ENCODE measurements at regions not wholly inside any gene's neighbourhood (a gene's known extent, or its start where the extent isn't known, plus 50 kb on each side); places are given as distances from the start of the nearest gene placed in this dataset.

DNA sequence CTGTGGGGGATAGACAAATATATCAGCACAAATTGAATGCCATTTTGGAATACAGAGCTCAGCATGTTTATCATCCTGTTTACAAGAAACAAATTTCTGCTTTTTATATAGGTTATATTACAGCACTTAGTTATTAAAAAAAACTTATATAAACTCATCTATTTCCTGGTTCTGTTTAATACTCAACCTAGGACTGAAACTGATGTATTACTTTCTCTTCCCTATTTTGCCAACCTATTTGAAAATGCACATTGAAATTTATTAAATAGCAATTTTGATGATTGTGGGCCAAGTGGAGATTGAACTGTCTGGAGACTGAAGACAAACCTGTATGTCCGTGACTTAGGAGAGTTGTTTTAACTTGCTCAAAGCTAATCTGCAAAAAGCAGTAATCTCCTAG is 288.3 kb upstream of the ANO3 start:
- Mint-ChIP-seq H3K27ac (no peak overlapping the region), H3K27me3 (ENCODE audit: low read depth) (no peaks in the 10 kb centered on the region), H3K36me3 (ENCODE audit: low read depth) (no peaks in the 10 kb centered on the region), H3K4me3 (no peak overlapping the region), H3K4me1 (ENCODE audit: low read depth) (no peaks in the 10 kb centered on the region), H3K9me3 (ENCODE audit: insufficient read depth) (peaks cover 4% of the 10 kb centered on the region)
- ATAC-seq (no peak), DNase-seq (no peak)
- POLR2A ChIA-PET = no interaction called here
- CTCF ChIA-PET = no interaction called here

DNA sequence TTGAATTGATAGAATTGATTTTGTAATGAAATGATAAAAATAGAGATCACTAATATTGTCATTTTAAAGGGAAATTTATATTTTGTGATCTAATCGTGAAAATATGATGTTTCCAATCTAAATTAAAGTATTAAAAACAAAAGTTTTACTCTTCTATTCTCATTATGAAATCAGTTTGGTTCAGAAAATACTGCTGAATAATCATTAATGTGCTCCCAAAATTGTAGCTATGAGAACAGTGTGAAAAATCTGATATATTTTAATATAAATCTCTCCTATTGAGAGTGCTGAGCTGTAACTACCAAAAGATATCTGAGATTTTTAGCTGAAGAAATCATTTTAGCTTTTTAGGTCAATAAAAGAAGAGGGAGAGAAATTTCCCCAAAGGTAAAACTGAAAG is 287.5 kb upstream of the ANO3 start:
- H3K4me3 Mint-ChIP-seq = no peak overlapping the region
- no peaks in the 10 kb centered on the region for H3K4me1 Mint-ChIP-seq (ENCODE audit: low read depth)
- ATAC-seq (no peak), DNase-seq (no peak)
- H3K9me3 Mint-ChIP-seq (ENCODE audit: insufficient read depth) = peaks cover 4% of the 10 kb centered on the region
- no peaks in the 10 kb centered on the region for H3K27me3 Mint-ChIP-seq (ENCODE audit: low read depth)
- CTCF ChIA-PET = no interaction called here
- H3K27ac Mint-ChIP-seq = no peak overlapping the region
- no peaks in the 10 kb centered on the region for H3K36me3 Mint-ChIP-seq (ENCODE audit: low read depth)
- POLR2A ChIA-PET = no interaction called here

DNA sequence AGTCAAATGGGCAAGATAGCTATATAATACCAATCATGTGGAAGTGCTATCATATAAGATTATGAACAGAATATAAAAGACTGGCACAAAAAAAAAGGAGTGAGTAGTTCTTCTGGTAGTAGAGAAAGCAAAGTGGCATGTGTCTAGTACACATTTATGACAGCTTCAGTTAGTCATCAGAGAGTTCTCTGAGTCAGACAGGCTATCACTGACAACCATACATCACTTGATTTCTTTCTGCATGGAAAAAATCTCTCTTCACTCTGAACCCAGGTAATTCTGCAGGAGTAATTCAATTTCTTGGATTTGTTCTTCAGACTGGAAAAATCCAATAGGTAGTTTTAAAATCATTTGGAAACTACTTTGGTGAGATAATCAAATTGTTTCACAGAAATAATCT is 286.8 kb upstream of the ANO3 start:
- DNase-seq (no peak), ATAC-seq (no peak)
- H3K27ac Mint-ChIP-seq = no peak overlapping the region
- no peak overlapping the region for H3K4me3 Mint-ChIP-seq
- H3K27me3 Mint-ChIP-seq (ENCODE audit: low read depth) = no peaks in the 10 kb centered on the region
- H3K9me3 Mint-ChIP-seq (ENCODE audit: insufficient read depth) = peaks cover 4% of the 10 kb centered on the region
- CTCF ChIA-PET = no interaction called here
- POLR2A ChIA-PET = no interaction called here
- no peaks in the 10 kb centered on the region for H3K4me1 Mint-ChIP-seq (ENCODE audit: low read depth)
- H3K36me3 Mint-ChIP-seq (ENCODE audit: low read depth) = no peaks in the 10 kb centered on the region

DNA sequence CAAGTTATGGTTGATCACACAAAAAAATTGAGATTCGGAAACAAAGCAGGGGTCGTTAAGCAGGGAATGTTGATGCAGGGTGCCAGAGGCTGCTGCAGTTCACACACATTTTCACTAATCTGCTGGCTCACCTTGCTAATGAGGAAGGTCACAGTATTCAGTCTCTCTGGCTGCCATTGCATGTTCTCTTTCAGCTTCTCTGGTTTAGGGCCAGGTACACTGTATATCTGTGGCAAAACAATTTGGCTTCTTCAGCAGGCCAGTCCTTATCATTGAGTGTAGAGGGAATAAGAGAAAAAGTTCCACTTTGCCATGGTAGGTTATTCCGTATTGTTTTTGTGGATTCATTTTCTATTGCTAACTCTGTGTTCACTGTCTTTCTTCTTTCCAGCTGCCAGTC is 283.7 kb upstream of the ANO3 start:
- Mint-ChIP-seq H3K4me1 (ENCODE audit: low read depth) (no peaks in the 10 kb centered on the region), H3K27ac (no peak overlapping the region), H3K4me3 (no peak overlapping the region), H3K9me3 (ENCODE audit: insufficient read depth) (peaks cover 19% of the 10 kb centered on the region), H3K27me3 (ENCODE audit: low read depth) (no peaks in the 10 kb centered on the region), H3K36me3 (ENCODE audit: low read depth) (no peaks in the 10 kb centered on the region)
- CTCF ChIA-PET = no interaction called here
- POLR2A ChIA-PET = no interaction called here
- ATAC-seq (no peak), DNase-seq (no peak)

DNA sequence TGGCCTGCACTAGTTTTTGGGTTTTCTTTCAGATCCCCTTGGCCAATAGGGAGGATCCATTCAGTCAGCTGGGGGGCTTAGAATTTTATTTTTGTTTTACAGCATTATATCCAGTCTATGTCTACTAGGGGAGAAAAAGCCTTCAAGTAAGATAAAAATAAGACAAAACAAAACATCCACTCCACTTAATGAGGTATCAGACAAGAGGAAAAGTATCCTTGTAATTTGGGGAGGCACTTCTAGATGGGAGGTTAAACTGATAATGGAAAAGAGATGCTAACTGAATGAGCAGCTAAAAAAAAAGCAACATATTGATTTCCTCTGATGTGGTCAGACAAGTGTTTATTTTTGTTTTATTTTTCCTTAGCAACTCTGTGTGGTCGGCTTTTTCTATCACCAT is 278.0 kb upstream of the ANO3 start:
- H3K27me3 Mint-ChIP-seq (ENCODE audit: low read depth) = no peaks in the 10 kb centered on the region
- H3K36me3 Mint-ChIP-seq (ENCODE audit: low read depth) = no peaks in the 10 kb centered on the region
- DNase-seq (no peak), ATAC-seq (no peak)
- H3K9me3 Mint-ChIP-seq (ENCODE audit: insufficient read depth) = peaks cover 15% of the 10 kb centered on the region
- H3K4me1 Mint-ChIP-seq (ENCODE audit: low read depth) = no peaks in the 10 kb centered on the region
- ChIA-PET POLR2A (no interaction called here), CTCF (no interaction called here)
- H3K4me3 Mint-ChIP-seq = no peak overlapping the region
- H3K27ac Mint-ChIP-seq = no peak overlapping the region

DNA sequence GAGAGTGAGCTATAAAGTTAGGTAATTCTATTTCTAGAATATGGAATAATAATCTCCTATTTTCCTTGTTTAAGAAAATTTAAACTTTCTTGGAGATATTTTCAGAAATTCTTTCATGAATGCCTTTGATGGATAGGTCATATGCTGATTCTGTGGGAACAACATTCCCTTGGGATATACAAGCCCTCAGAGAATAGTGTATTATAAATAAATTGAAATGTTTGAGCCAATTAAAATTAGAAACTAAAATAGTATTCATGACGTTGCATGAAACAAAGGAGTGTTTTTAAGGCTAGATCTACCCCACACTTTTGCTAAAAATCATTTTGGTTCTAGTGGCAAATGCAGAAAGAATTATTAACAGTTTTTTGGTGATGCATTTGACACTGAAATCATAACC is 269.3 kb upstream of the ANO3 start:
- ATAC-seq (no peak), DNase-seq (no peak)
- H3K36me3 Mint-ChIP-seq (ENCODE audit: low read depth) = no peaks in the 10 kb centered on the region
- CTCF ChIA-PET = no interaction called here
- POLR2A ChIA-PET = no interaction called here
- H3K27ac Mint-ChIP-seq = no peak overlapping the region
- no peak overlapping the region for H3K4me3 Mint-ChIP-seq
- H3K4me1 Mint-ChIP-seq (ENCODE audit: low read depth) = no peaks in the 10 kb centered on the region
- peaks cover 4% of the 10 kb centered on the region for H3K9me3 Mint-ChIP-seq (ENCODE audit: insufficient read depth)
- no peaks in the 10 kb centered on the region for H3K27me3 Mint-ChIP-seq (ENCODE audit: low read depth)

DNA sequence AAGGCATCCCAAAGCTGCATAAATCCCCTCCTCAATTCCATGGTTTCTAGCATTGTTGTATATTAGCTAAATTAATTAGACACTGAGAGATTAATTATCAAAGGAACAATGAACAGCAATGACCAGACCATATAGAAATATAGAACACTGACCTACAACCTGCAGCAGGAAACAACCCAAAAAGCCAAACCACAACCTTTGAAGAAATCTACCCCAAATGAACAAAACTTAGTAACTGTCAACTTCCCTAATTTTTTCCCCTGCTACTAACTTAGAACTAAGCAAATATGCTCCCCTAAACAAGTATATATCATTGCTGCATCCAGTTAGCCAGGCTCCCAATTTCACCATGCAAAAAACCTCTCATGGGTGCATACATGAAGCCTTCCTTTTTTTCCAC is 268.0 kb upstream of the ANO3 start:
- Mint-ChIP-seq H3K27ac (no peak overlapping the region), H3K4me3 (no peak overlapping the region), H3K9me3 (ENCODE audit: insufficient read depth) (peaks cover 4% of the 10 kb centered on the region), H3K36me3 (ENCODE audit: low read depth) (no peaks in the 10 kb centered on the region), H3K4me1 (ENCODE audit: low read depth) (no peaks in the 10 kb centered on the region), H3K27me3 (ENCODE audit: low read depth) (no peaks in the 10 kb centered on the region)
- no peak for DNase-seq
- ChIA-PET CTCF (no interaction called here), POLR2A (no interaction called here)
- no peak for ATAC-seq

DNA sequence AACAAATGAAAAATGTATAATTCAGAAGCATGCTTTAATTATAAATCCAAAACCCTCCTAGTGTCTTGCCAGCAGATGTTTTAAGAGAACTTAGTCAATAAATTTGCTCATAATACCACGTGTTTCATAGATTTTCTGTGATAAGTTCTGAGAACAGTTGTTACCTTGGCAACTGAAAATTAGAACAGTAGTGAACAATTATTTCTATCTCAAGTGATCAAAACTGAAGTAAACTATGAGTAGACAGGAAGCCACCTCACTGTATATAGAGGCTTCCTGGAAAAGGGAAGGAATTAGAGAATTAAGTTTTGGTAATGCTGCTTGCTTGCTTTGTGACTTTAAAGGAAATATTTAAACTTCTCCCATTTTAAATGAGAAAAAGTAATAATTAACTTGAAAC is 266.0 kb upstream of the ANO3 start:
- H3K27me3 Mint-ChIP-seq (ENCODE audit: low read depth) = no peaks in the 10 kb centered on the region
- peaks cover 14% of the 10 kb centered on the region for H3K9me3 Mint-ChIP-seq (ENCODE audit: insufficient read depth)
- H3K36me3 Mint-ChIP-seq (ENCODE audit: low read depth) = no peaks in the 10 kb centered on the region

DNA sequence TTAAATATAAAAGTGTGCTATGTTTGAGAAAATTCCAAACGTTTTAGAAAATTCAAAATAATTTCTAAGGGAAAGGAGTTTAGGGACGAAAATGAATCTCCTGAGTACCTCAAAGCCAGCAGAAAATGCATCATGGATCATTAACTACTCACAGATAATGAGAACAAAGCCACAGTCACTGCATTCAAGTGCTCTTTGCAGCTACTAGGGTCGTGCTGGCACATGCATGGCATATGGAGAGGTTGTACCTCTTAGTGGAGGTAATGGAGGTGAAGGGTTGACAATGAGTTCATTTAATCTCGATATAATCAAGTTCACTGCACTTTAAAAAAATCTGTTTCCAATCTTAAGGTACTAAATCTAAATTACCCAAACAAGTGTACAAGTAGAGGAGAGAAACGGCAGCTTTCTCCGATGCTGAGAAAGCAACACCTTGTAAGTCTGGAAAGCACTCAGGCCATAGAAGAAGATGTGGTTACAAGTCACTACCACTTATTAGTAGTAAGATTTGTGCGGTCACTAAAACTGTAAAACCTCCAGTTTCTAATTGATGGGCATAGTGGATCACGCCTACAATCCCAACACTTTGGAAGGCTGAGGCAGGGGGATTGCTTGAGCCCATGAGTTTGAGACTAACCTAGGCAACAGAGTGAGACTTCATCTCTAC is 261.1 kb upstream of the ANO3 start:
- CTCF ChIA-PET = no interaction called here
- H3K9me3 Mint-ChIP-seq (ENCODE audit: insufficient read depth) = peaks cover 12% of the 10 kb centered on the region
- H3K27ac Mint-ChIP-seq = no peak overlapping the region
- DNase-seq (no peak), ATAC-seq (no peak)
- no peaks in the 10 kb centered on the region for H3K4me1 Mint-ChIP-seq (ENCODE audit: low read depth)
- POLR2A ChIA-PET = no interaction called here
- no peaks in the 10 kb centered on the region for H3K36me3 Mint-ChIP-seq (ENCODE audit: low read depth)
- H3K4me3 Mint-ChIP-seq = no peak overlapping the region
- H3K27me3 Mint-ChIP-seq (ENCODE audit: low read depth) = no peaks in the 10 kb centered on the region

More for the DNA sequence above, 266.0 kb upstream of the ANO3 start:
- H3K4me3 Mint-ChIP-seq = no peak overlapping the region
- no peak overlapping the region for H3K27ac Mint-ChIP-seq
- no peaks in the 10 kb centered on the region for H3K4me1 Mint-ChIP-seq (ENCODE audit: low read depth)
- CTCF ChIA-PET = no interaction called here
- POLR2A ChIA-PET = no interaction called here
- DNase-seq (no peak), ATAC-seq (no peak)

DNA sequence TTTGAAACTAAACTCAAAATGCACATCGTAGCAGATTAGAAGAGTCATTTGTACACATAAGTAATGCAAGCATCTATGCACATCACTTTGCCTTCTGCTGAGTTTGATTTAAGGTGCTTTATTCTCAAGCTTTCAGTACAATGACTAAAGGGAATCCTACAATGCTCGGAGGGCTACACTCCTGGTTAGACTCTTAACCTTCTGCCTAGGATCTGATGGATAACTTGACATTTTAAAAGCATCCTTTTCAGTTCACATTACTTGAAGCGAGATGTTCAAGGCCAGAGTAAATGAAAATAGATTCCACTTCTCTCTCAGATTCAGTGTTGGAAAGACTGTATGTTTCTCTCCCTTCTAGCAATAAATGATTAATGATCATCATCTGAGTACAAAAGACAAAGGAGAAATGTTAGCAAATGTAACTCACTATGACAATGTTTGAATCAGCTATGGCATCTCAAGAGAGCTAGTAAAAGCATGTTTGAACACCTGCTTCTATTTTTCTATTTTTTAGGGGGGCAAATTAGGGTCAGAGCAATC is 259.2 kb upstream of the ANO3 start:
- DNase-seq (no peak), ATAC-seq (no peak)
- POLR2A ChIA-PET = no interaction called here
- Mint-ChIP-seq H3K36me3 (ENCODE audit: low read depth) (no peaks in the 10 kb centered on the region), H3K27me3 (ENCODE audit: low read depth) (no peaks in the 10 kb centered on the region), H3K4me3 (no peak overlapping the region), H3K4me1 (ENCODE audit: low read depth) (no peaks in the 10 kb centered on the region), H3K9me3 (ENCODE audit: insufficient read depth) (peaks cover 10% of the 10 kb centered on the region), H3K27ac (no peak overlapping the region)
- CTCF ChIA-PET = no interaction called here

DNA sequence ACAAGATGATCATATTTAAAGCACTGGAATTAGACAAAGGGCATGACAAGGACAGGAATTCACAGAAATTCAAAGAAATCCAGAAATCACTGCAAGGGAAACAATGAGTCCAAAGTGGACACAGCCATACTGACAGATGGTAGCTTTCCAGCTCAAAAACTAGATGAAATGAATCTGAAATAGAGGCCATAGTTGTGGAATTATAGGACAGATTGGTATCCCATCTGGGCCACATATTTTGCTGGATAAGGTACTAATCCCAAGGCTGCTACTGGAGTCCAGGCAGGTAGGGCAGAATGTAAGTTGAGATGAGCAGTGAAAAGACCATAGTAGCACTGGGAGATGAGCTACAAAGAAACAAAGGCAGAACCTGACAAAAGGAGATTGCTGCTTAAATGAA is 258.3 kb upstream of the ANO3 start:
- Mint-ChIP-seq H3K36me3 (ENCODE audit: low read depth) (no peaks in the 10 kb centered on the region), H3K27me3 (ENCODE audit: low read depth) (no peaks in the 10 kb centered on the region), H3K27ac (no peak overlapping the region), H3K4me3 (no peak overlapping the region), H3K4me1 (ENCODE audit: low read depth) (no peaks in the 10 kb centered on the region), H3K9me3 (ENCODE audit: insufficient read depth) (peaks cover 10% of the 10 kb centered on the region)
- ChIA-PET POLR2A (no interaction called here), CTCF (no interaction called here)
- DNase-seq (no peak), ATAC-seq (no peak)

DNA sequence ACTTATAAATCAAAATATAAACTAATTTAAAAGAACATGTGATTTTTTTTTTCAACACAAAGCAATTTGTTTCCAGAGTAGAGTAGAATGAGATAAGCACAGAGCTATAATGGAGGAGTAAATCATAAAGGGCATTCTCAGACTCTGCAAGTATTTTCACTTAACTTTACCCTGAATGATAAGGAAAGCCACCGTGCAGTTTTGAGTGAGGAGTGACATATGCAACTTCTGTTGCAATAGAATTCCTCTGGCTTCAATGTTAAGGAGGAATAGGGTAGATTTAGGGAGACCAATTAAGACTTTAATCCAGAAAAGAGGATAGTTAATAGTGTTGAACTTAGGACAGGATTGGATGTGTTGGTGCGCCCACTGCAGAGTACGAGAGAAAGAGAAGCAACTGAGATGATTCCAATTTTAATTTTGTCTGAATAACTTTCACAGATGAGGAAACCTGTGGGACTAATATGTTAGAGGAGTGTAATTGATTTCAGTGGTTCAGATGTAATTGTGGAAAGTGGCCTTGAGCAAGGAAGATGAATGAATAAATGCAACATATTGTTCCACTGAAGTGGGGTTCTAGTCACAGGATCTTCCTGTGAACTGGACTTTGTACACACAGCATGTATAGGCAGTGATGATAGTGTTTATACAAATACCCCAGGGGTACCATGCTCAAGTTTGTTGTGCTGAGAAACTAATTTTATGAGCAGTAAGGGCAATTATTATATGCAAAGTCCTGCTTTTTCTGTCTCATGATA is 255.5 kb upstream of the ANO3 start:
- Mint-ChIP-seq H3K4me3 (no peak overlapping the region), H3K4me1 (ENCODE audit: low read depth) (no peaks in the 10 kb centered on the region), H3K27ac (no peak overlapping the region), H3K36me3 (ENCODE audit: low read depth) (no peaks in the 10 kb centered on the region), H3K27me3 (ENCODE audit: low read depth) (no peaks in the 10 kb centered on the region), H3K9me3 (ENCODE audit: insufficient read depth) (no peaks in the 10 kb centered on the region)
- ATAC-seq (no peak), DNase-seq (no peak)
- POLR2A ChIA-PET = no interaction called here
- CTCF ChIA-PET = no interaction called here

All from activated CD8-positive, alpha-beta T cell treated with anti-CD3 and anti-CD28 coated beads, Interleukin-2, amount 10 ng/mL, durations not matched to agents 7 days and 5 days (primary cell).